Right ventricle myocardium superior (tissue), 1 donor: ENCODE measurements at regions not wholly inside any gene's neighbourhood (a gene's known extent, or its start where the extent isn't known, plus 50 kb on each side); places are given as distances from the start of the nearest gene placed in this dataset.
"Not testable (repeated sequence)": the region's sequence is repeated elsewhere in the genome, so short reads cannot be mapped to it uniquely, and the experiment has no call there.

Experiments used
- ATAC-seq: fragments of 200-7000 bp; cut with Tn5 transposase; one replicate; pipeline ENCODE4 v1.9.1; 2020; ENCODE audit warnings: mild to moderate bottlenecking; ENCODE audit not compliant: poor library complexity
- DNase-seq: peaks from one replicate; pipeline ENCODE4 v3.0.0-alpha.2; 2020
- intact Hi-C: fragments of 100-400 bp; cut with DNase I; formaldehyde crosslinking; loops from one replicate; pipeline ENCODE4 v1.11.2; 2022
- donor health status: DM: no; HTN: yes; CAD: no; lungs with severe emphysema.

- intact Hi-C loops, result no loop called here
- no peak for DNase-seq
- ATAC-seq, result no peak
Observed at GRCh38 chr11:81585390-81585933, 1148.2 kb downstream of the FAM181B start.

GRCh38 chr11:81579339-81579738 lies 1154.3 kb downstream of the FAM181B start:
- intact Hi-C loops, result no loop called here
- DNase-seq (no peak), ATAC-seq (no peak)

GRCh38 chr11:81578571-81578970 lies 1155.1 kb downstream of the FAM181B start:
- DNase-seq (no peak), ATAC-seq (no peak)
- intact Hi-C loops, result no loop called here

GRCh38 chr11:81574301-81574700 lies 1159.4 kb downstream of the FAM181B start:
- ATAC-seq (no peak), DNase-seq (no peak)
- intact Hi-C loops, result no loop called here

- ATAC-seq, result no peak
- DNase-seq, result no peak
- intact Hi-C loops, result no loop called here
Observed at GRCh38 chr11:81573367-81573766, 1160.3 kb downstream of the FAM181B start.

- ATAC-seq (no peak), DNase-seq (no peak)
- intact Hi-C loops, result no loop called here
Observed at GRCh38 chr11:81570669-81571068, 1163.0 kb downstream of the FAM181B start.

- ATAC-seq (no peak), DNase-seq (no peak)
- intact Hi-C loops, result no loop called here
Observed at GRCh38 chr11:81569999-81570398, 1163.7 kb downstream of the FAM181B start.

- intact Hi-C loops, result no loop called here
- ATAC-seq (no peak), DNase-seq (no peak)
Observed at GRCh38 chr11:81568918-81569317, 1164.7 kb downstream of the FAM181B start.

GRCh38 chr11:81548123-81548522 lies 1185.5 kb downstream of the FAM181B start:
- DNase-seq (no peak), ATAC-seq (no peak)
- intact Hi-C loops, result no loop called here

GRCh38 chr11:81539806-81540205 lies 1193.9 kb downstream of the FAM181B start:
- DNase-seq, ATAC-seq, intact Hi-C loops: not testable (repeated sequence)

GRCh38 chr11:81515566-81515965 lies 1218.1 kb downstream of the FAM181B start:
- intact Hi-C loops, result no loop called here
- DNase-seq (no peak), ATAC-seq (no peak)

GRCh38 chr11:81497202-81497804 lies 1236.4 kb downstream of the FAM181B start:
- DNase-seq, result no peak
- ATAC-seq, result no peak

GRCh38 chr11:81496601-81497000 lies 1237.1 kb downstream of the FAM181B start:
- no peak for DNase-seq
- no peak for ATAC-seq
- intact Hi-C loops, result no loop called here

More at GRCh38 chr11:81497202-81497804, 1236.4 kb downstream of the FAM181B start:
- intact Hi-C loops, result no loop called here

- intact Hi-C loops, result no loop called here
- no peak for ATAC-seq
- DNase-seq, result no peak
Observed at GRCh38 chr11:81495699-81496292, 1237.9 kb downstream of the FAM181B start.

GRCh38 chr11:81494431-81494830 lies 1239.2 kb downstream of the FAM181B start:
- no peak for DNase-seq
- intact Hi-C loops, result no loop called here
- ATAC-seq, result no peak

- intact Hi-C loops, result no loop called here
- DNase-seq (no peak), ATAC-seq (no peak)
Observed at GRCh38 chr11:81492923-81493445, 1240.7 kb downstream of the FAM181B start.

GRCh38 chr11:81487109-81487508 lies 1246.6 kb downstream of the FAM181B start:
- DNase-seq, result no peak
- intact Hi-C loops, result no loop called here
- no peak for ATAC-seq

GRCh38 chr11:81484196-81484595 lies 1249.5 kb downstream of the FAM181B start:
- ATAC-seq (no peak), DNase-seq (no peak)
- intact Hi-C loops, result no loop called here

GRCh38 chr11:81477277-81477676 lies 1256.4 kb downstream of the FAM181B start:
- ATAC-seq, result no peak
- intact Hi-C loops, result no loop called here
- DNase-seq, result no peak

- DNase-seq, result no peak
- no peak for ATAC-seq
- intact Hi-C loops, result no loop called here
Observed at GRCh38 chr11:81476345-81476744, 1257.3 kb downstream of the FAM181B start.
